ENCODE measurements at regions not wholly inside any gene's neighbourhood (a gene's known extent, or its start where the extent isn't known, plus 50 kb on each side); places are given as distances from the start of the nearest gene placed in this dataset.

DNA sequence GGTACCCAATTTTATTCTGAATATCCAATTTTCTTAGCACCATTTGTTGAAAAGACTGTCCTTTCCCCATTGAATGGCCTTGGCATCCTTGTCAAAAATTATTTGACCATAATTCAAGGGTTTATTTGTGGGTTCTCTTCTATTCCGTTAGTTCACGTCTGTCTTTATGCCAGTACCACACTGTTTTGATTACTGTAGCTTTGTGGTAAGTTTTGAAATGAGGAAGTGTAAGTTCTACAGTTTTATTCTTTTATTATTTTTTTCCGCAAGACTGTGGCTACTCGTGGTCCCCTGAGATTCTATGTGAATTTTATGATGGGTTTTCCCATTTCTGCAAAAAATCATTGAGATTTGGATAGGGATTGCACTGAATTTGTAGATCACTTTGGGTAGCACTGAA is 402.6 kb downstream of the PLK2 start:
- POLR2A ChIA-PET (ENCODE audit: unreplicated experiment) = no interaction called here
- Histone ChIP-seq H3K36me3 (ENCODE audit: low read depth, low read length) (no peaks in the 10 kb centered on the region), H3K9me2 (replicated peaks; ENCODE audit: low read length) (no peaks in the 10 kb centered on the region), H3K9me3 (ENCODE audit: low read length) (no peaks in the 10 kb centered on the region), H2AFZ (ENCODE audit: low read length) (no peak overlapping the region), H3K9ac (ENCODE audit: low read length) (no peak overlapping the region), H3K4me3 (ENCODE audit: low read length) (no peak overlapping the region), H3K79me2 (ENCODE audit: low read length) (no peaks in the 10 kb centered on the region), H3K4me2 (ENCODE audit: low read length) (no peak overlapping the region), H3K4me1 (ENCODE audit: insufficient read depth, low read length) (no peaks in the 10 kb centered on the region), H3K27me3 (ENCODE audit: low read length) (no peaks in the 10 kb centered on the region), H4K20me1 (ENCODE audit: low read length) (no peaks in the 10 kb centered on the region), H3K27ac (ENCODE audit: low read length) (no peak overlapping the region), H3F3A (ENCODE audit: low read length, unreplicated experiment) (no peaks in the 10 kb centered on the region)
- CTCF ChIA-PET = no interaction called here
- intact Hi-C loops (cut with micrococcal nuclease) = no loop called here
- no TSS peak for BruUV-seq (replicated peaks)
- ATAC-seq = no peak
- DNase-seq = no peak
- TF ChIP-seq EZH2 (IDR thresholded peaks at IDR 0.05; ENCODE audit: low read length, unreplicated experiment) = no peak
- TF ChIP-seq, protein P1, sequence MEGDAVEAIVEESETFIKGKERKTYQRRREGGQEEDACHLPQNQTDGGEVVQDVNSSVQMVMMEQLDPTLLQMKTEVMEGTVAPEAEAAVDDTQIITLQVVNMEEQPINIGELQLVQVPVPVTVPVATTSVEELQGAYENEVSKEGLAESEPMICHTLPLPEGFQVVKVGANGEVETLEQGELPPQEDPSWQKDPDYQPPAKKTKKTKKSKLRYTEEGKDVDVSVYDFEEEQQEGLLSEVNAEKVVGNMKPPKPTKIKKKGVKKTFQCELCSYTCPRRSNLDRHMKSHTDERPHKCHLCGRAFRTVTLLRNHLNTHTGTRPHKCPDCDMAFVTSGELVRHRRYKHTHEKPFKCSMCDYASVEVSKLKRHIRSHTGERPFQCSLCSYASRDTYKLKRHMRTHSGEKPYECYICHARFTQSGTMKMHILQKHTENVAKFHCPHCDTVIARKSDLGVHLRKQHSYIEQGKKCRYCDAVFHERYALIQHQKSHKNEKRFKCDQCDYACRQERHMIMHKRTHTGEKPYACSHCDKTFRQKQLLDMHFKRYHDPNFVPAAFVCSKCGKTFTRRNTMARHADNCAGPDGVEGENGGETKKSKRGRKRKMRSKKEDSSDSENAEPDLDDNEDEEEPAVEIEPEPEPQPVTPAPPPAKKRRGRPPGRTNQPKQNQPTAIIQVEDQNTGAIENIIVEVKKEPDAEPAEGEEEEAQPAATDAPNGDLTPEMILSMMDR (conservative IDR thresholded peaks at IDR 0.05; ENCODE audit: low read depth, low read length) = no peak
- no peak for TF ChIP-seq EZH2phosphoT487 (IDR thresholded peaks at IDR 0.05; ENCODE audit: borderline replicate concordance, low read length)

DNA sequence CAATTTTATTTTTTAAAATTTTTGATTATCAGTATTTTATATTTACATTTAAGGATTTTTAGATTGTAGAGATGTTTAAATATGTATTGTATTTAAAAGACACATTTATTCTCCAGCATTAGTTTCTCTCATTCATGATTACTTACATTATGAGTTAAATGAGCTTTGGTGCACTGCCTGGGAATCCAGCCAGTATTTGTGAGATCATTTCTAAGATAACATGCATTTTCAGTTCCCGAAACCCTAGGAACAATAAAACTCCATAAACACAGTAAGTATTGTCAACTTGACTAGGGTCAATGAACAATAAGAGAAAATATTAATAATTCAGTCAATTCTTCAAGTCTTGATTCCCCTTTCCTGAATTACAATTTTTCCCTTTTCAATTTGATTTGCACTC is 403.3 kb downstream of the PLK2 start:
- H3K4me3 ChIP-seq (ENCODE audit: low read length) = no peak overlapping the region
- no peak overlapping the region for H3K27ac ChIP-seq (ENCODE audit: low read length)
- no peaks in the 10 kb centered on the region for H4K20me1 ChIP-seq (ENCODE audit: low read length)
- no peak overlapping the region for H3K9ac ChIP-seq (ENCODE audit: low read length)
- no peaks in the 10 kb centered on the region for H3K79me2 ChIP-seq (ENCODE audit: low read length)
- no peaks in the 10 kb centered on the region for H3K9me3 ChIP-seq (ENCODE audit: low read length)
- DNase-seq (peak; percentile 41), ATAC-seq (no peak)
- intact Hi-C loops (cut with micrococcal nuclease) = no loop called here
- no peaks in the 10 kb centered on the region for H3K9me2 ChIP-seq (replicated peaks; ENCODE audit: low read length)
- H3K4me2 ChIP-seq (ENCODE audit: low read length) = no peak overlapping the region
- TF ChIP-seq, protein P1 (conservative IDR thresholded peaks at IDR 0.05; ENCODE audit: low read depth, low read length) = no peak
- TF ChIP-seq EZH2phosphoT487 (IDR thresholded peaks at IDR 0.05; ENCODE audit: borderline replicate concordance, low read length) (no peak), EZH2 (IDR thresholded peaks at IDR 0.05; ENCODE audit: low read length, unreplicated experiment) (no peak)
- CTCF ChIA-PET = interaction anchor here (0.6 kb wide), 1 partner anchor 231 kb away, joined by 3 read pairs; no protein-coding TSS in a partner anchor
- no peak overlapping the region for H2AFZ ChIP-seq (ENCODE audit: low read length)
- no peaks in the 10 kb centered on the region for H3F3A ChIP-seq (ENCODE audit: low read length, unreplicated experiment)
- H3K4me1 ChIP-seq (ENCODE audit: insufficient read depth, low read length) = no peaks in the 10 kb centered on the region
- POLR2A ChIA-PET (ENCODE audit: unreplicated experiment) = no interaction called here
- no peaks in the 10 kb centered on the region for H3K36me3 ChIP-seq (ENCODE audit: low read depth, low read length)
- H3K27me3 ChIP-seq (ENCODE audit: low read length) = no peaks in the 10 kb centered on the region
- BruUV-seq (replicated peaks) = no TSS peak

DNA sequence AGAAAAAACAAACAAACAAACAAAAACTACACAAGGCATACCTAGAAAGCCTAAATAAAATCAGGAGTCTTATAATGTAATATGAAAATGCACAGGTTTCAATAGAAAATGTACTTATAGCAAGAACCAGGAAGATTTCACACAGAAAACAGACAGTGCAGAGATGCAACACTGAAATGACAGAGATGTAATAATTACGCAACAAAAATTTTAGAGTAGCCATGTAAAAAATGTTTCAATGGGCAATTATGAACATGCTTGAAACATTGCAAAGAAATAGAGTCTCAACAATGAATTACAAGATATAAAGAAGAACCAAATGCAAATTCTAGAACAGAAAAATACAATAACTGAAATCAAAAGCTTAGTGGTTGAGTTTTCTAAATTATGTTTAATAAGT is 405.9 kb downstream of the PLK2 start:
- Histone ChIP-seq H3K9ac (ENCODE audit: low read length) (no peak overlapping the region), H3K4me1 (ENCODE audit: insufficient read depth, low read length) (no peaks in the 10 kb centered on the region), H4K20me1 (ENCODE audit: low read length) (no peaks in the 10 kb centered on the region), H3K4me3 (ENCODE audit: low read length) (no peak overlapping the region), H3K4me2 (ENCODE audit: low read length) (no peak overlapping the region), H3K36me3 (ENCODE audit: low read depth, low read length) (no peaks in the 10 kb centered on the region), H3K9me2 (replicated peaks; ENCODE audit: low read length) (no peaks in the 10 kb centered on the region), H3K9me3 (ENCODE audit: low read length) (no peaks in the 10 kb centered on the region), H3F3A (ENCODE audit: low read length, unreplicated experiment) (no peaks in the 10 kb centered on the region), H2AFZ (ENCODE audit: low read length) (no peak overlapping the region), H3K79me2 (ENCODE audit: low read length) (no peaks in the 10 kb centered on the region), H3K27me3 (ENCODE audit: low read length) (no peaks in the 10 kb centered on the region), H3K27ac (ENCODE audit: low read length) (no peak overlapping the region)
- DNase-seq (no peak), ATAC-seq (no peak)
- CTCF ChIA-PET = no interaction called here
- intact Hi-C loops (cut with micrococcal nuclease) = no loop called here
- POLR2A ChIA-PET (ENCODE audit: unreplicated experiment) = no interaction called here
- no TSS peak for BruUV-seq (replicated peaks)
- TF ChIP-seq, protein P1 (conservative IDR thresholded peaks at IDR 0.05; ENCODE audit: low read depth, low read length) = no peak
- TF ChIP-seq EZH2 (IDR thresholded peaks at IDR 0.05; ENCODE audit: low read length, unreplicated experiment) (no peak), EZH2phosphoT487 (IDR thresholded peaks at IDR 0.05; ENCODE audit: borderline replicate concordance, low read length) (no peak)

Data from PC-3 (cell line).